Aorta (tissue), 5 donors: ENCODE measurements at regions not wholly inside any gene's neighbourhood (a gene's known extent, or its start where the extent isn't known, plus 50 kb on each side); places are given as distances from the start of the nearest gene placed in this dataset.

Experiments
- ATAC-seq: fragments of 200-7000 bp; cut with Tn5 transposase; one replicate; pipeline ENCODE4 v1.9.1; 2022; ENCODE audit warnings: moderate library complexity; ENCODE audit not compliant: low FRiP score
- DNase-seq, 2 donors: peaks; one replicate each; pipeline ENCODE4 v3.0.0-alpha.2; 2020
- H3K27ac ChIP-seq, 2 donors: one replicate each; pipeline ENCODE4 v1.5.1; 2013; ENCODE audit warnings: low read length in 2 of 2, mild to moderate bottlenecking in 2 of 2, moderate library complexity in 2 of 2, control low read depth in 1 of 2, inconsistent platforms in 1 of 2, low read depth in 1 of 2
- H3K27me3 ChIP-seq, 2 donors: one replicate each; pipeline ENCODE4 v1.6.1; 2013; ENCODE audit warnings: control low read depth in 1 of 2, low read length in 1 of 2, mild to moderate bottlenecking in 1 of 2, moderate library complexity in 1 of 2; ENCODE audit not compliant: insufficient read depth in 2 of 2, control insufficient read depth in 1 of 2
- H3K36me3 ChIP-seq, 2 donors: one replicate each; pipeline ENCODE4 v1.6.1; 2013; ENCODE audit warnings: control low read depth in 1 of 2, low read length in 1 of 2, mild to moderate bottlenecking in 1 of 2; ENCODE audit not compliant: insufficient read depth in 2 of 2, control insufficient read depth in 1 of 2
- H3K4me1 ChIP-seq, 2 donors: one replicate each; pipeline ENCODE4 v1.6.1; 2013; ENCODE audit warnings: low read length in 2 of 2, control low read depth in 1 of 2, mild to moderate bottlenecking in 1 of 2, moderate library complexity in 1 of 2; ENCODE audit not compliant: insufficient read depth in 2 of 2, control insufficient read depth in 1 of 2
- H3K4me3 ChIP-seq, 2 donors: one replicate each; pipeline ENCODE4 v1.5.1; 2013; ENCODE audit warnings: low read length in 2 of 2, control low read depth in 1 of 2, mild to moderate bottlenecking in 1 of 2
- H3K9me3 ChIP-seq: one replicate; pipeline ENCODE4 v1.6.1; 2013; ENCODE audit warnings: mild to moderate bottlenecking, low read length; ENCODE audit not compliant: control insufficient read depth
- WGBS, 2 donors: extraction: QIAGEN DNeasy Blood & Tissue Kit; methylation state at CpG; one replicate each; pipeline ENCODE4 v1.1.7; 2013; 5-methylcytosine and 5-hydroxymethylcytosine counted together
- intact Hi-C, 2 donors: fragments of 100-400 bp; cut with DNase I; formaldehyde crosslinking; loops; one replicate each; pipeline versions ENCODE4 v1.14.2 to v1.15.0; 2022
- donor health status: healthy with polysubstance abuse.
- donor health status: Bipolar disorder and iron deficiency.
- donor health status: DM: no; HTN: no; CAD: no.
- donor health status: DM: no; HTN: no; CAD: no.
- donor health status: DM: yes; HTN: yes; CAD: no.

DNA sequence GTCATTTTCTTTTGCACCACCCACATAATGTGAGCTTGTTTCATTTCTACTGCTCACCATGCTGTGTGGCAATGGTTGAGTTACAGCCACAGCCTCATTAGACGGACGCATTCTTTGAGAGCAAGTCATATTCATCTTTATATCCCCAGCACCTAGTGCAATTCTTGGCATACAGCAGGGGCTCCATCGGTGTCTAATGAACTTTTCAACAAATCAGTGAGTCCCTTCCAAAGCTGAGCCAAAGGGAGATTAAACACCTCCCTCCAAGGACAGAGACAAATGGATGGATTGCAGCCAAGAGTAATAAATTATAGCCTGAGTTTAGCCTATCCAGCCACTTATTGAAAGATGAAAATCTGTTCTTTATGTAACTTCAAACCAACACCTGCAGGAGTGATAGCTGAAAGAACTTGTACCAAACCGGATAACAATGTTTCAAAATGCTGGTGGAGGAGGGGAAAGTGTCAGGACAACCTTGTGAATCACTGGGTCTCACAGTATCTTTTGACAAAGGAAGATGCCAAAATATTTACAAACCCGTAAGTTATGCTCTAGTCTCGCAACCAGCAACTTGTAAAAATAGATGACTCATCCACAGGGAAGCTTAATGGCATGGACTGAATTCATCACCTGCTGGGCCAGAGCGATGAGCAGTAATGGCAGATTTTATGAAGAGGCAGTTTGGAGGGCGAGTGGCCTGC lies 139.0 kb downstream of the PXDC1 start:
- DNase-seq, result no peak
- Histone ChIP-seq H3K27ac (no peak overlapping the region), H3K27me3 (no peaks in the 10 kb centered on the region), H3K36me3 (no peaks in the 10 kb centered on the region), H3K9me3 (no peaks in the 10 kb centered on the region), H3K4me3 (no peak overlapping the region), H3K4me1 (no peaks in the 10 kb centered on the region)
- intact Hi-C loops, result no loop called here
- 64 to 67% methylated on average over 8 of the region's 8 CpGs for WGBS, 2 donors
- no peak for ATAC-seq

DNA sequence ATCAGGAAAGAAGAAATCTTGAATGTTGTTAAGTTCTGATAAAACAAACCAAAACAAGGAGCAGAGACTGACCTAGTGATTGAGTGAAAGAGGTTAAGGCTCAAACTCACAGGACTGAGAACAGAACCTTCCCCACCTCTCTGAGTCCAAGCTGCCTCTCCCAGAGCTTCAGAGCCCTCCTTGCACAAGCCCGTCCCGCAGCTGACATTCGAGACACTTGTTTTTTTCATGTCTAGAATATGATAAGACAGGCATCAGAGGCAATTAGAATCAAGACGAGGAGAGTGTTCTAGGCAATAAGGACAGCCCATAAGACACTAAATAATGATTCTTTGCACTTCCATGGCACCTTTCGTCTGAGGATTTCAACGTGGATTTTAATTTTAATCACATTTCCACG lies 140.6 kb downstream of the PXDC1 start:
- no peaks in the 10 kb centered on the region for H3K27me3 ChIP-seq
- no peaks in the 10 kb centered on the region for H3K9me3 ChIP-seq
- ATAC-seq, result no peak
- WGBS, 2 donors, result 87 to 91% methylated on average over 7 of the region's 7 CpGs
- no peak for DNase-seq
- H3K4me1 ChIP-seq, result no peaks in the 10 kb centered on the region
- no peaks in the 10 kb centered on the region for H3K36me3 ChIP-seq
- intact Hi-C loops, result no loop called here
- H3K4me3 ChIP-seq, result no peak overlapping the region
- H3K27ac ChIP-seq, result no peak overlapping the region

DNA sequence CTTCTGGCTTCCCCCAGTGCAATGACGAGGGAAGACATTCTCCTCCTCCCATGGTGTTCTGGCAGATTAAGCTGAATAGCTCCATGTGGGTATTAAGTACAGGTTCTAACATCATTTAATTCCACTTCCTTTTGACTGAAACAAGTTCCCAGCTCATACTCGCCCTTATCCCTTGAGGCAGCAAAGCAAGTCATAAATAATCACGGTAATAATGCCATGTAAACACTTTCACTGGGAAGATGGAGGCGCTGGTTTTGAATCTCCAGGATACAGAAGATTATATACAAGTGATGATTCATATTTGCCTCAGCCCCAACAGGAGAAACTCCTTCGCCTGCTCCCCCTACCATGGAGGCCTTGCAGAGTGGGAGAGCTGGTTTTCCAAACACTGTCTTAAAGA lies 141.3 kb downstream of the PXDC1 start:
- ATAC-seq, result no peak
- no peaks in the 10 kb centered on the region for H3K27me3 ChIP-seq
- intact Hi-C loops, result no loop called here
- no peak overlapping the region for H3K4me3 ChIP-seq
- no peaks in the 10 kb centered on the region for H3K9me3 ChIP-seq
- 76 to 80% methylated on average over 5 of the region's 5 CpGs for WGBS, 2 donors
- H3K36me3 ChIP-seq, result no peaks in the 10 kb centered on the region
- DNase-seq, result no peak
- H3K27ac ChIP-seq, result no peak overlapping the region
- H3K4me1 ChIP-seq, result no peaks in the 10 kb centered on the region

DNA sequence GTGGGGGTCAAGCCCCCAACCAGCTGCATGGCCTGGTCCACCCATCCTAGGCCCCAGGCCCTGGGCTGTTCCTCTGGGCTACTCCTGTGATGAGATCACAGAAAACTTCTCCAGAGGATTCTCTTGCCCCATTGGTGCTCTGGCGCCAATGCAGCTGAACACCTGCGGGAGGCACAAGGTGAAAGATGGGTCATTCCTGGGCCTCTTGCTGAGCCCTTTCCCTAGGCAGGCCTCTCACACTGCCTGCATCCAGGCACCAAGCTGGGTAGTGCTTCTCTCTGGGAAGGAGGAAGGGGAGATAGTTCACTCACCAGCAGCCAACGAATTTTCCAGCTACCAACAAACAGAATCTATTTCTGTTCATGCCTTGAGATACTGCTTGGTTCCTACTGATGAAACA lies 142.1 kb downstream of the PXDC1 start:
- Histone ChIP-seq H3K9me3 (no peaks in the 10 kb centered on the region), H3K27me3 (no peaks in the 10 kb centered on the region), H3K36me3 (no peaks in the 10 kb centered on the region), H3K4me3 (no peak overlapping the region), H3K27ac (no peak overlapping the region), H3K4me1 (no peaks in the 10 kb centered on the region)
- DNase-seq (no peak), ATAC-seq (no peak)
- 90 to 93% methylated on average over 3 of the region's 3 CpGs for WGBS, 2 donors
- intact Hi-C loops, result no loop called here

DNA sequence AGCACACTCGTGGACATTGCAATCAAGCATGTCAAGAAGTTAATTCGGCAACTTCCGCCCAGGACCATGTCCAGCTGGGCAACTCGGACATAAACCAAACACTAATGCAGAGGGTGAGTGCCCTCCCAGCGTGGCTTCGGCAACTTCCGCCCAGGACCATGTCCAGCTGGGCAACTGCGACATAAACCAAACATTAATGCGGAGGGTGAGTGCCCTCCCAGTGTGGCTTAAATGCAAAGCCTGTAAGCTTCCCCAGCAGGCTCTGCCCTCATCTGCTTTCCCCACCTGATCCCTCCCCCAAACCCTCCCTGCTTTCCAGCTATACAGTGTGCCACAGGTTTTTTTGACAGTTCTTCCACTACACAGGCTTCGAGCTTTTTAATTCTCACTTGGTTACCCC lies 143.4 kb downstream of the PXDC1 start:
- DNase-seq, result no peak

DNA sequence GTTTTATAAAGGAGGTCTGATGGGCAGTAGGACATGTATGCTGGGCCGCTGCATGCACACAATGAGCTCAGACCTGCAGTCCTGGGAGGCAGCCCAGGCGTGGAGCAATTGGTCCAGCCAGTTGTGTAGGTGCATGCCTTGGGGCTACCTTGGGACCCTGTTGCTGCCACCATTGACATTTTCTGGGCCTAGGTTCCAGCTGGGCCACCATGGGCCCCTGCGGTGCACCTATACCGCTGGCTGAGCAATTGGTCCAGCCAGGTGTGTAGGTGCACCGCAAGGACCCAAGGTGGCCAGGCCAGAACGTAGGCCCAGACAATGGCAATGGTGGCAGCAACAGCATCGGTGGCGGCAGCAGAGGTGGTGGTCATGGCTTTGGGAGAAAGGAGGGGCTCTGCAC lies 143.9 kb downstream of the PXDC1 start:
- 91 to 97% methylated on average over 8 of the region's 8 CpGs for WGBS, 2 donors
- H3K9me3 ChIP-seq, result no peaks in the 10 kb centered on the region
- no peaks in the 10 kb centered on the region for H3K36me3 ChIP-seq
- no peak for ATAC-seq
- H3K27ac ChIP-seq, result no peak overlapping the region
- no peak overlapping the region for H3K4me3 ChIP-seq
- no peaks in the 10 kb centered on the region for H3K27me3 ChIP-seq
- intact Hi-C loops, result no loop called here
- H3K4me1 ChIP-seq, result no peaks in the 10 kb centered on the region
- no peak for DNase-seq

More for the DNA sequence above, 143.4 kb downstream of the PXDC1 start:
- intact Hi-C loops, result no loop called here
- H3K27ac ChIP-seq, result no peak overlapping the region
- H3K36me3 ChIP-seq, result no peaks in the 10 kb centered on the region
- no peaks in the 10 kb centered on the region for H3K27me3 ChIP-seq
- WGBS, 2 donors, result 71 to 94% methylated on average over 10 of the region's 10 CpGs
- no peak overlapping the region for H3K4me3 ChIP-seq
- ATAC-seq, result no peak
- H3K9me3 ChIP-seq, result no peaks in the 10 kb centered on the region
- H3K4me1 ChIP-seq, result no peaks in the 10 kb centered on the region

DNA sequence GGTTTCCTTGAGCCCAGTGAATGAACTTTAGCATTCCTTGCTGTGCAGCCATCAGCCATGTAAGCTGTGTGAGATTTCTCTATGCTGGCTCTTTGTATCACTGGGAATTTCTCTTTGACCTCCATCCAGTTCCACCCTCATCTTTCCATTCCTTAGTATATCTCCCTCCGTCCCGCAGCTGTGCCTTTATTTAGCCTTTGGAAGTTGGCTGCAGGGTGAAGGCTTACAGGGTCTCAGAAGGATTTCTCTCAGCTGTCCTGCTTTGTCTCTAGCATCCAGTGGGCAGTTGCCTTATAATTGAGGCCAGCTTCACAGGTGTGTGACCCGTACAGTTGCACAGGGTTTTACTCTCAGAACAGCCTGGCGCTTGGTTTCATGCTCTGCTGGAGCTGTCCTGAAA lies 144.3 kb downstream of the PXDC1 start:
- H3K36me3 ChIP-seq, result no peaks in the 10 kb centered on the region
- no peaks in the 10 kb centered on the region for H3K4me1 ChIP-seq
- no peaks in the 10 kb centered on the region for H3K27me3 ChIP-seq
- DNase-seq (no peak), ATAC-seq (no peak)
- H3K9me3 ChIP-seq, result no peaks in the 10 kb centered on the region
- intact Hi-C loops, result no loop called here
- WGBS, 2 donors, result 95 to 97% methylated on average over 4 of the region's 4 CpGs
- no peak overlapping the region for H3K4me3 ChIP-seq
- no peak overlapping the region for H3K27ac ChIP-seq

DNA sequence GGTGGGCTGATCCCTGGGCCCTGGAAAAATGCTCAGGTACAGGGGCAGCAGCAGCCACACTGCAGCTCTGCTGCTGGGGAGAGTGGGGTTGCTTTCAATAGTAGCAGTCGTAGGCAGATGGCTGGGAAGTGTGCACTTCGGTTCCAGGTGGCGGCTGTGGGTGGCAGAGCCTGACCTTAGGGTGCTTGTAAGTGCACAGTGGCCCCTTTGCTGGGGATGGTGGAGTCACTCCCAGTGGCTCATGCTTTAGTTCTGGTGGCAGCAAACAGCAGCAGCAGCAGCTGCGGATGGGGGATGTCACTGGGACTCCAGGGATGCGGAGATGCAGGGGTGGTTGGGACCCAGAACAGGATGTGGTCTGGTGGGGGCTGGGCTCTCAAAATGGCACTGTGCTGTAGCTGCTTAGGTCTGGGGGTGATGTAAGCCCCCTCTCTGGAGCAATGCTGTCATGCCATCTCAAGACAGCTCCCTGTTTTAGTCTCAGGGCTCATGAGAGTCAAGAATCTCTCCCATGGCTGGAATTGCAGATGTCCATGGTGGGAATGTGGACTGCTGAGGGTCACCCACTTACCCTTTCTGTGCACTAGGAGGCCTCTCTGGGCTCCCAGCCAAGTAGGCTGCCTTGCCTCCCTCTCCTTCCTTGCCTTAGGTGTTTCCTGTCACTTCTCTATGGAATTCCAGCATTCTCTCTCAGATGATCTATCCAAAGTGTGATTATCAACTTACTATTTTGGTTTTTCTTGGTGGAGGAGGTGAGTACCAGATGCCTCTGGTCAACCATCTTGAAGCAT lies 146.7 kb upstream of the SLC22A23 start:
- no peak for ATAC-seq
- DNase-seq, result no peak
- no peak overlapping the region for H3K4me3 ChIP-seq
- intact Hi-C loops, result no loop called here
- no peaks in the 10 kb centered on the region for H3K4me1 ChIP-seq
- no peaks in the 10 kb centered on the region for H3K27me3 ChIP-seq
- H3K36me3 ChIP-seq, result no peaks in the 10 kb centered on the region
- 95 to 96% methylated on average over 5 of the region's 5 CpGs for WGBS, 2 donors
- H3K27ac ChIP-seq, result no peak overlapping the region
- no peaks in the 10 kb centered on the region for H3K9me3 ChIP-seq

DNA sequence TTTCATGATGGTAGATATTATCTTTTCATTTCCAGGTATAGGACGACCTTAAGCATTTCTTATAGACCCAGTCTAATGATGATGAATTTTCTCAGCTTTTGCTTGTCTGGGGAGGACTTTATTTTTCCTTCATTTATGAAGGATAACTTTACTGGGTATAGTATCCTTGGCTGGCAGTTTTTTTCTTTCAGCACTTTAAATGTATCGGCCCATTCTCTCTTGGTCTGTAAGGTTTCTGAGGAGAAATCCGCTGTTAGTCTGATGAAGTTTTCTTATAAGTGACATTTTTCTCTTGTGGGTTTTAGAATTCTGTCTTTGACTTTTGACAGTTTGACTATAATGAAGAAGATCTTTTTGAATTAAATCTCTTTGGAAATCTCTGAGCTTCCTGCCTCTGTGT lies 144.7 kb upstream of the SLC22A23 start:
- no peak overlapping the region for H3K4me3 ChIP-seq
- no peaks in the 10 kb centered on the region for H3K36me3 ChIP-seq
- intact Hi-C loops, result no loop called here
- 95 to 97% methylated on average over 3 of the region's 3 CpGs for WGBS, 2 donors
- no peak overlapping the region for H3K27ac ChIP-seq
- H3K4me1 ChIP-seq, result no peaks in the 10 kb centered on the region
- H3K9me3 ChIP-seq, result no peaks in the 10 kb centered on the region
- H3K27me3 ChIP-seq, result no peaks in the 10 kb centered on the region
- ATAC-seq (no peak), DNase-seq (no peak)
